GM19023 (cell line): ENCODE measurements at regions not wholly inside any gene's neighbourhood (a gene's known extent, or its start where the extent isn't known, plus 50 kb on each side); places are given as distances from the start of the nearest gene placed in this dataset.
A peak's percentile ranks its signal among the peaks of the same experiment; 100 is the strongest.

ENCODE experiments used
- ATAC-seq: cut with Tn5 transposase; IDR thresholded peaks from one replicate; pipeline ENCODE4 v1.9.1; 2021; ENCODE audit warnings: mild to moderate bottlenecking, moderate library complexity; ENCODE audit not compliant: unreplicated experiment

DNA sequence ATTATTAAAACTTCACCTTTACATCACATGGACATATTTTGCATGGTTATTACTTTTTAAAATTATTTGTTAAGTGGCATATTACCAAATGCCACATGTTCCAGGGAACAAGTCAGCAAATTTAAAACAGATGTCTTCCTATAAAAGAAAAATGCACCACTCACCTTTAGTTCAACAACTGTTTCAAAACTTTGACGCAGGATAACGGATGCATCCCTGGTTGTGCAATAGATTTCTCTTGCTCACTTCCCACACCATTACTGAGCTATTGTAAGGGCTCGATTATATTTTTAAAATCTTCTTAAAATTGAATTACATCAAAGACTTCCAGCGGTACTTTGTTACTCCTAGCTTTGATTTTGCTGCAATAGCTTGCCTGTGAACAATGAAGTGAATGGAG, 93.0 kb upstream of the ARHGAP24 start:
- ATAC-seq = no peak

DNA sequence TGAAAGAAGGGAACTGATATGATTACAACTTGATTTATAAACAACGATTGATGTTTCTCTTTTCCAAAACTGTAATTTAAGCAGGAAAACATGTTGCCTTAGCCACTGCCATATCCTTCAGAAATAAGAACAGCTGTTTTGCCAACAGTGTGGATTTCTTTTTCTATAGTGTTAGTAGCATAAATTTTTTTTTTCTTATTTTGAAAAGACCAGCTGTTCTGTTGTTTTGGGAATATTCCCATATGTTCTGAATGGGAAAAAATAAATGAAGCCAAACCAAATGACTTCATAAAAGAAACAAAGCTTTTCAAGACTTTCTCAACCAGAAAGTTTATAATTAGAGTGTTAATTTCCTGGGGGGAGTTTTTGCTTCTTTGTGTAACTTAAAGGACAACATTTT, 83.9 kb upstream of the ARHGAP24 start:
- ATAC-seq = no peak

DNA sequence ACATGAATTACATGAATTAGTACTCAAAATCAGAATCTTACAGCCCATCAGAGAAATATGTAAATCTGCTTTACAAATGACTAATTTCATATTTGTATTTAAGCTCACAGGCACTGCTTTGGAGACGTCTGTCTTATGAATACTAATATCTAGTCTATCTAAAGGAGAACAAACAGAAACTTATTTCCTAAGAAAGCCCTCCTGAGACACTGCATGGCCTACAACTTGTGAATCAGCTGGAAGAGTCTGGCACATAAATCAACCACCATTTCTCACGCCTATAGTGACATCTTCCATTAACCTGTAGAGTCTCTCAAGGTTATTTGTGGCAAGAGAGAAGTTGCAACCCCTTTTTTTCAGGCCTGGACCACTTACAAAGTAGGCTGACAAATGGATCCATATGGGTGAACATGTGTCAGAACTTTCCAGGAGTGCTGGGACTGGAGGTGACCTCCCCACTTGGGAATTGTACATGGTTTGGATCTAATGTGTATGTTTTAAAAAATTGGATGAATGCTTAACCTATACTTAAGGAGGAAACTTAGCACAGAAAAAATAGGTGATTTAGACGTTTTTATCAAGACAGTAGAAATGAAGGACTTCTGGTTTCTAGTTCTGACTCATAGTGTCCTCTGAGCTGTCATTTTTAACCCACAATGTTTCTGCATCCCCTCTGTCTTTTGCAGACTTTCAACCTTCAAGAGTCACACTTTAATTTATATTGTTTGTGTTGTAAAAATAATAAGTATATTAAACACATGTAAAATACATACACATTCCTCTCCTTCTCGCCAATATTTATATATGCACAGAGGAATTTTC, 83.2 kb upstream of the ARHGAP24 start:
- ATAC-seq = peak; percentile 85

DNA sequence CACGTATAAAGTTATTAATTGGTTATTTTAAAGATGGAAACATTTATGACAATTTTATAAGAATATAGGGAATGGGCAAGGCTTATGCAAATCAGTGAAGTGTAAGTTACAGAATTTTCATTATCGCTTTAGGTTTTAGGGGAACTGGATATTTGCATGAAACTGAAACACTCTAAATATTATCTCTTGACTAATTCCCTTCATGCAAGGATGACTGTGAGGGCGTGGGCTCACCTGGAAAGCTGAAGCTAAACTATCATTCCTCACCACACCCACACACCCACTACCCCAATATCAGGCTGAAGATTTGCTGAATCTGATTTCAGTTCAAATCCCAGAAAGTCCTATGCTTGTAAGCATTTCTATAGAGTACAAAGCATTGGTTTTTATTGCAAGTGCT, 81.7 kb upstream of the ARHGAP24 start:
- peak; percentile 56 for ATAC-seq

DNA sequence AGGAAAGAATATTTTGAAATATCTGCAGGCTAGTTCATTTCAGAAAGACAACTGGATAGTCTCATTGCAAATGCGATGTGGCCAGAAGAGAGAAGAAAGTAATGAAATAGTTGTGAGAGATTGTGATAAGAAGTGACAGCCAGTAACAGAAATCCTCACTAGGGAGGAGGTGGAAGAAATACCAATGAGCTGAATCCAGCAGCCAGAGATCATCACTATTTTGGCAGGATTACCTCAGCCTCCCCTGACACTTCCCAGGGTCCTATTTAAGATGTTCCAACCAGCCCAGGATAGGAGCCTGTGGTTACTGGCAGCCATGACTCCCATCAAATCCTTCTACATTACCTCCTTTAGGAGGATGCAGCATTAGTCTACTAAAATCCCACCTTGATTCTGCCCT, 76.7 kb upstream of the ARHGAP24 start:
- no peak for ATAC-seq

DNA sequence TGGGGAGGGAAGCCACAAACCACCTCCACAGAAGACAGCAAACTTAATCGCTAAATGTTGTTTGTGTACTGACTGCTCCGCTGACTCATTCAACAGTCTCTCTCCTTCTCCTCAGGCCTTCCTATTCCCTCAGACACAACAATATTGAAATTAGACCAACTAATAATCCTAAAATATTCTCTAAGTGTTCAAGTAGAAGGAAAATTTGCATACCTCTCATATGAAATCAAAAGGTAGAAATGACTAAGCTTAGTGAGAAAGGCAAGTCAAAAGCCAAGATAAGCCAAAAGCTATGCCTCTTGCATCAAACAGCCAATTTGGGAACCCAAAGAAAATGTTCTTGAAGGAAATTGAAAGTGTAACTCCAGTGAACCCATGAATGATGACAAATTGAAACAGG, 75.7 kb upstream of the ARHGAP24 start:
- ATAC-seq = peak; percentile 60

DNA sequence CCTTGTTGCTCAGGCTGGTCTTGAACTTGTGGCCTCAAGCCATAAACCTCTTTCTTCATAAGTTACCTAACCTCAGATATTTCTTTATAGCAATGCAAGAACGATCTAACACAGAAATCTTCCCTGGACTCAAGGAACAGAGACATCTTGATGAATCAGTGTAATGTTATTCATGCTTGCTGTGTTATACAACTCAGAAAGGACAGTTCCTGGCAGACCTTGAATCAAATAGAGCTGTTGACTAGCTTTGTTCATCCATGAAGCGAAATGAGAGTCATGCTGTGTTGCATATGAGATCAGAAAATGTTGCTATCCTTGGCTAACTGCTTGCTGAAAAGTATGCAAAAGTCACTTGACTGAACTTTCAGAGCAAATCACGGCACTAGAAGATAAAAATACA, 72.6 kb upstream of the ARHGAP24 start:
- no peak for ATAC-seq

DNA sequence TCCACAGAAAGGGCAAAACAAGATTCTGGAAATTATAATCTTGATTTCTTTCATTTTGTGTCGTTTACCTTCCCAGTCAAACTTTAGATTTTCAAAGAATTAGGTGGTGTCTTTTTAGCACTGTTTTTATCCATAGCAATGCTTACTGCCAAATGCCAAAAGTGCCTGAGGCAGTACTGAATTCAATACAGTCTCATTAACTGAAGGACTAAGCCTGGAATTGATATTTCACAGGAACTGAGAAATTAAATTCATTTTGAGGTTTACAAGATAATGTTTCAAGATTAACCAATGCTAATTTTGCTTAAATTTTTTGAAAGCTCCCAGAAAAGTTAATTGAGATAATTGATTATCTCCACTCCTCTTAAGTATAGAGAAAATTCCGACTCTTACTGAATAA, 68.8 kb upstream of the ARHGAP24 start:
- no peak for ATAC-seq

DNA sequence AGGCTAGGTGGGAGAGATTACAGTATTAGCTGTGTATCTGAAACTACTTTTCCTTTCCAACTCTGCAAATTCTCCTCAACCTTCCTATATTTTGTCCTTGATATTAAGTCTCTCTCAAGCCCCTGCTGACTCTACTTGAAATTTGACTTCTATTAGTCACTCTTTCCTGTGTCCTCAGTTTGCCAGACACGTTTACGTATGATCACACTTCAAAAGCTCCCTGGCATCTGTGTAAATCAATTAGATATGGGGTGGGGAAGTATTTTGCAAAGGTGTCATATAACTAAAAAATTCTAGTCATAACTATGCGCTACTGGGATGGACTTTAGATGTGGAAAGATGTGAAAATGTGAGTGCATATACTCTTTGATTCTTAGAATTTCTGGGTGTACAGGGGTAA, 67.4 kb upstream of the ARHGAP24 start:
- ATAC-seq = no peak

DNA sequence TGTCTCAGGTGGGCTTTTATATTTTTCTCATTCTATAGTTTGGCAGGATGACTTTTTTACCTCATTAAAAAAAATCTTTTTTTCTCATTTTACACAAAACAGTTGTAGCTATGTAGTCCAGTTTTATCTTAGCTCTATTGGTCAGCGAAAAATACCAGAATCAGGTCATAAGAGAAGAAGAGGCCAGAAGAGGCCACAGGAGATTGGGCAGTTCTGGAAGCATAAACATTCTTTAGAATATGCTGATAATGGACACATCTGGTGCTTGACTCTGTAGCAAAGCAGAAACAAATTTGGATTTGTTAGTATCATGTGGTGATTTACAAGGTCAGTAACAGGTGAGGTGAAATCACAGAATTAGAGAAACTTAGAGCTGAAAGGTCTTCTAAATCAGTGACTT, 66.6 kb upstream of the ARHGAP24 start:
- ATAC-seq = no peak

DNA sequence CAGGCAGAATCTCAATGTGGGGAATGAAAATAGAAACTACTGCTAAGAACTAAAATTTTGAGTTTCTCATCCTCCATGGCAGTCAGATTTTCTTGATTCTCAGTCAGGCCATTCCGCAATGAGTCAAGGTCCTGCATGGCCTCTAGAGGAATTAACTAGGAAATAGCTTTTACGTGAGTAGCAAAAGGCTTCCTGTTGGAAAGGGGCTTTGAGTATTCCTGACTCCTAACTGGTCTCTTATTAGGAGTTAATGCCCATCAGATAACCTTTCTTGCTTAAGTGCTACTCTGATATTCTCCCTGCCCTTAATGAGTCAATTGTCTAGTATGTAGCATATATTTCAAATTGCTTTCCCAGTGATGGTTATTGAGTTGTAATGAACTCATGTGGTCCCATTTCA, 65.7 kb upstream of the ARHGAP24 start:
- ATAC-seq = no peak

DNA sequence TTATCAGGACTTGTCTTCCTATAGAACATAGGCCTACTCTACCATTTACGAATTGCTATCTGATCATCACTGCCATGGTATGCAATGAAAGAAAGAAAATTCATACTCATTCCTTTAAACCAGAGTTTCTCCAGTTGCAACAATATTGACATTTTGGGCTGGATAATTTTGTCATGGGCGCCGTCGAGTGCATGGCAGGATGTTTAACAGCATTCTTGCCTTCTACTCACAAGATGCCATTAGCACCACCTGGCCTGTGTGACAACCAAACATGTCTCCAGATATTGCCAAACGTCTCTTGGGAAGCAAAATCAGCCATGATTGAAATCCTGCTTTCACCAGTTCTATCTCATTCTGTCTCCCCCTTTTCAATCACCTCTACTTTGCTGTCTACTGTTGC, 63.6 kb upstream of the ARHGAP24 start:
- ATAC-seq = no peak

DNA sequence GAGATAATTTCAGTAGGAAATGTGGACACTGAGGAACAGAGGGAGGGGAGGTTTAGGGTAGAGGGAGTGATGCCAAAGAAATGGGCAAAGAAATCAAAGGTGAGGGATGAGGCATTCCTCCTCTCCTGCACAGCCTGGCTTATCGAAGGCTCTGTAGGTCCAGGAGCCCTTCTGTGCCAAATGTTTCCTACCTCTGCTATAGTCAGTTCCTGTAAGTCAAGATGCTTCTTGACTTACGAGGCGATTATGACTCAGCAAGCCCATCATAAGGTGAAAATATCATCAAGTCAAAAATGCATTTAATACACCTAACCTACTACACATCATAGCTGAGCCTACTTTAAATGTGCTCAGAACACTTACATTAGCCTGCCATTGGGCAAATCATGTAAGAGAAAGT, 60.0 kb upstream of the ARHGAP24 start:
- ATAC-seq = no peak

DNA sequence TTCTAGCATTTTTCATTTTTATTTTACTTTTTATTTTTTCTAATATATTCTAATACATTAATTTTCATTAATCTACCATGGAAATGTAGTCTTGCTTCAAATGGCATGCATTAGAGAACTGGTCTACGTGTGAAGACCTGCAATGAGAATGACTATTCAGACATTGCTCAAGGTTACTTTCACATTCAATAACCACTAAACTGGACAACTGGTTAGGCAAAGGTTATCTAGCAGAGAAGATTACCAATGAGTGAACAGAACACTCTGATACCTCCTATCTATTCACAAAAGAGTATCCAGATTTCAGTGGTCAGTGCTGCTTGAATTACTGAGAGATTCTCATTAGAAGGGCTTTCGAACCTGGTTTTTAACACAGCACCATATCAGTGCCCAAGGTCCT, 58.9 kb upstream of the ARHGAP24 start:
- ATAC-seq = no peak

DNA sequence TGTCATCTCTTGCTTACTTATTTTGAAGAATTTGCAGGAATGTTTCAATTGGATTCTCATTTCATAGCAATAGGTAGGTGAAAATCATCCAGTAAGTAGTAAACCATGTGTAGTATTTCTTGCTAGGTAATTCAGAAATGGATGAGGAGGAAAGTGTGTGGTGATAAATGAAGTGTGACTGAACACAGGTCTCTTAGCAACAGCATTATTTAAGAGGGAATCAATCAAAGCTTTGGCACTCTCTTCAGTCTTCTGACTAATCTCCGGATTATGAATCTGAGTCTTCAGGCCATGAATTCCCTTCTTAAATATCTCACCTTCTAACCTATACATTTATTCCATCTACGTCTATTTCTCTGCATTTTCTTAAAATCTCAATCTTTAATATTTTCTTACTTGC, 55.8 kb upstream of the ARHGAP24 start:
- ATAC-seq = no peak

DNA sequence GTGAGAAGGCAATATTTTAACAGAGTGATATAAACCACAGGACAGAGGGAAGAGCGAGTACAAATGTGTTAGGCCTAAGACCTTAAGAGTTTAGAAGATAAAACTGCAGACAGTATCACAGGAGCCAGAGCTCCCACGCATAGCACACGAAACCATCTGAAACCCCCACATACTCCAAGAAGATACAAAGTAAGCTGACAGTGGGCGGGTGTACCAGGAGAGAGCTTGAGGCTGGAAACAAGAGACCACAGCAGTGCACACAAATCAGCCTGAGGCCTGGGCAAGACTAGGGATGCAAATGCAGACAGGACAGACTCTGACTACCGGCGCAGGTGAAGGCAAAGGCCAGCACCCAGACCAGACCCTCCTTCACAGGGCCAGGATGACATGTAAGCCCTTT, 54.1 kb upstream of the ARHGAP24 start:
- no peak for ATAC-seq

DNA sequence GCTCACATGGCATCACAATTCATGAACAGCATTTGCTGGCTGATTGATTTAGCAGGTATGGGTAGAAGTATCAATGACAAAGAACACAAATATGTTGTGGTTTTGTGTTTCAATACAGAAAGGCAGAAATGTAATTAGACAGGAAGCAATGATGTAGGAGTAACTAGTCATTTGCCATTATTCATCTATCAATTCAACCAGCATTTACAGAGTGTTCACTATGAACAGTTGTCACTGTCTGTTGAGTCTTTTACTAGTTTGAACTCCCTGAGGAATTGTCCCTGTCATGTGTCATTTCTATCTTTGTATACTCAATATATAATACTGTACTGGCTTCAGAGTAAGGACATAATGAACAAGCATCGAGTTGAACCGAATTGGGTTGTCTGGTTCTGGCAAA, 51.5 kb upstream of the ARHGAP24 start:
- no peak for ATAC-seq
